HEK293T (cell line): ENCODE measurements at regions not wholly inside any gene's neighbourhood (a gene's known extent, or its start where the extent isn't known, plus 50 kb on each side); places are given as distances from the start of the nearest gene placed in this dataset.

Source experiments
- ARNT ChIP-seq: fragments of 450-650 bp; IDR thresholded peaks from 2 replicates; pipeline ENCODE4 v1.6.1; 2017; ENCODE audit warnings: mild to moderate bottlenecking
- BHLHE40 ChIP-seq: fragments of 450-650 bp; IDR thresholded peaks from 2 replicates; pipeline ENCODE4 v1.6.1; 2016; ENCODE audit warnings: mild to moderate bottlenecking, moderate library complexity, borderline replicate concordance
- ELF4 ChIP-seq: fragments of 450-650 bp; IDR thresholded peaks from 2 replicates; pipeline ENCODE4 v1.6.1; 2017; ENCODE audit warnings: antibody characterized with exemption
- FOXA1 ChIP-seq: fragments of 450-650 bp; IDR thresholded peaks from 2 replicates; pipeline ENCODE4 v1.6.1; 2016; ENCODE audit warnings: mild to moderate bottlenecking
- FOXK2 ChIP-seq: fragments of 450-650 bp; IDR thresholded peaks from 2 replicates; pipeline ENCODE4 v1.6.1; 2016; ENCODE audit warnings: mild to moderate bottlenecking
- FOXM1 ChIP-seq: fragments of 450-650 bp; IDR thresholded peaks from 2 replicates; pipeline ENCODE4 v1.6.1; 2017; ENCODE audit warnings: mild to moderate bottlenecking, borderline replicate concordance
- NFRKB ChIP-seq: fragments of 450-650 bp; IDR thresholded peaks from 2 replicates; pipeline ENCODE4 v1.6.1; 2016; ENCODE audit warnings: mild to moderate bottlenecking, moderate library complexity
- PKNOX1 ChIP-seq: fragments of 450-650 bp; IDR thresholded peaks from 2 replicates; pipeline ENCODE4 v1.6.1; 2016
- SP1 ChIP-seq: fragments of 450-650 bp; IDR thresholded peaks from 2 replicates; pipeline ENCODE4 v1.6.1; 2017
- SUZ12 ChIP-seq: fragments of 450-650 bp; IDR thresholded peaks from 2 replicates; pipeline ENCODE4 v1.6.1; 2016; ENCODE audit warnings: mild to moderate bottlenecking
- TARDBP ChIP-seq: fragments of 450-650 bp; IDR thresholded peaks from 2 replicates; pipeline ENCODE4 v1.6.1; 2016
- ZNF384 ChIP-seq: fragments of 450-650 bp; IDR thresholded peaks from 2 replicates; pipeline ENCODE4 v1.6.1; 2016

- TF ChIP-seq FOXA1 (no peak), FOXK2 (no peak), SP1 (no peak), TARDBP (no peak), ELF4 (no peak), BHLHE40 (no peak), SUZ12 (no peak), FOXM1 (no peak), ARNT (no peak), NFRKB (no peak), ZNF384 (no peak), PKNOX1 (no peak)
Measured at GRCh38 chr11:128058580-128059208, 528.7 kb downstream of the ETS1 start.
